ENCODE measurements at regions not wholly inside any gene's neighbourhood (a gene's known extent, or its start where the extent isn't known, plus 50 kb on each side); places are given as distances from the start of the nearest gene placed in this dataset.

GRCh38 chr11:30652801-30653200, 66.6 kb upstream of the MPPED2 start:
- no peak for DNase-seq
- 100% methylated on average over 2 of the region's 2 CpGs for WGBS (ENCODE audit: insufficient coverage, low lambda C conversion rate)

GRCh38 chr11:30650266-30650665, 64.1 kb upstream of the MPPED2 start:
- Histone ChIP-seq H3K9me3 (ENCODE audit: control insufficient read depth, low read depth, low read length) (no peaks in the 10 kb centered on the region), H3K27ac (ENCODE audit: low read length) (no peak overlapping the region), H3K4me3 (ENCODE audit: low read length) (no peak overlapping the region), H3K27me3 (ENCODE audit: control insufficient read depth, insufficient read depth, low read length) (no peaks in the 10 kb centered on the region), H3K36me3 (ENCODE audit: control insufficient read depth, insufficient read depth, low read length) (no peaks in the 10 kb centered on the region), H3K4me1 (ENCODE audit: control insufficient read depth, insufficient read depth, low read length) (no peaks in the 10 kb centered on the region)
- DNase-seq, result no peak

More at GRCh38 chr11:30652801-30653200, 66.6 kb upstream of the MPPED2 start:
- H3K4me3 ChIP-seq (ENCODE audit: low read length), result no peak overlapping the region
- no peak overlapping the region for H3K27ac ChIP-seq (ENCODE audit: low read length)
- H3K9me3 ChIP-seq (ENCODE audit: control insufficient read depth, low read depth, low read length), result no peaks in the 10 kb centered on the region
- H3K4me1 ChIP-seq (ENCODE audit: control insufficient read depth, insufficient read depth, low read length), result no peaks in the 10 kb centered on the region
- H3K36me3 ChIP-seq (ENCODE audit: control insufficient read depth, insufficient read depth, low read length), result no peaks in the 10 kb centered on the region
- no peaks in the 10 kb centered on the region for H3K27me3 ChIP-seq (ENCODE audit: control insufficient read depth, insufficient read depth, low read length)

All from large intestine (tissue), 3 donors.